Naive B cell (primary cell): ENCODE measurements at regions not wholly inside any gene's neighbourhood (a gene's known extent, or its start where the extent isn't known, plus 50 kb on each side); places are given as distances from the start of the nearest gene placed in this dataset.
A peak's percentile ranks its signal among the peaks of the same experiment; 100 is the strongest.

Experiments used
- ATAC-seq, 2 donors: fragments of 150-1000 bp; cut with Tn5 transposase; 2 replicates each; pipeline ENCODE4 v1.10.0; 2021; ENCODE audit warnings: low read depth in 2 of 2, mild to moderate bottlenecking in 2 of 2, moderate library complexity in 2 of 2
- DNase-seq: peaks from one replicate; pipeline ENCODE4 v3.0.0; 2022
- H3K27ac Mint-ChIP-seq, 6 donors: one replicate each; pipeline ENCODE4 v1.8.0; 2020 to 2022; ENCODE audit warnings: mild to moderate bottlenecking in 6 of 6, mixed read lengths in 6 of 6, moderate library complexity in 5 of 6, inconsistent platforms in 2 of 6
- H3K27me3 Mint-ChIP-seq, 3 donors: one replicate each; pipeline ENCODE4 v1.8.0; 2021 to 2022; ENCODE audit warnings: mixed read lengths in 3 of 3, mild to moderate bottlenecking in 1 of 3
- H3K36me3 Mint-ChIP-seq, 2 donors: one replicate each; pipeline ENCODE4 v1.8.0; 2020 to 2022; ENCODE audit warnings: mixed read lengths in 2 of 2, inconsistent platforms in 1 of 2, mild to moderate bottlenecking in 1 of 2
- H3K4me1 Mint-ChIP-seq, 3 donors: one replicate each; pipeline ENCODE4 v1.8.0; 2020 to 2022; ENCODE audit warnings: mixed read lengths in 3 of 3, inconsistent platforms in 1 of 3, mild to moderate bottlenecking in 1 of 3, moderate library complexity in 1 of 3
- H3K4me3 Mint-ChIP-seq, 8 donors: one replicate each; pipeline ENCODE4 v1.8.0; 2020 to 2022; ENCODE audit warnings: mild to moderate bottlenecking in 8 of 8, mixed read lengths in 8 of 8, moderate library complexity in 8 of 8, inconsistent platforms in 2 of 8
- H3K9me3 Mint-ChIP-seq, 7 donors: one replicate each; pipeline ENCODE4 v1.8.0; 2020 to 2022; ENCODE audit warnings: mixed read lengths in 7 of 7, mild to moderate bottlenecking in 5 of 7, inconsistent platforms in 2 of 7, moderate library complexity in 1 of 7

GRCh38 chr7:155360495-155361345 is 63.0 kb downstream of the INSIG1 start:
- Mint-ChIP-seq H3K27me3 (peaks cover 51 to 60% (median 55%) of the 10 kb centered on the region in 3 donors), H3K27ac (peak overlapping the region in 5 of 6 donors; percentile 15 to 79 (median 33)), H3K36me3 (no peaks in the 10 kb centered on the region), H3K9me3 (peaks cover 0 to 2% (median 0%) of the 10 kb centered on the region in 7 donors), H3K4me1 (peaks cover 58 to 67% (median 58%) of the 10 kb centered on the region in 3 donors), H3K4me3 (peak overlapping the region in 7 of 8 donors; percentile 52 to 85 (median 81))
- DNase-seq = peak; percentile 50
- ATAC-seq = peak; percentile 74 to 79

GRCh38 chr7:155361346-155361680 is 63.6 kb downstream of the INSIG1 start:
- peak; percentile 9 to 28 for ATAC-seq
- H3K27me3 Mint-ChIP-seq = peaks cover 50 to 56% (median 51%) of the 10 kb centered on the region in 3 donors
- no peaks in the 10 kb centered on the region for H3K36me3 Mint-ChIP-seq
- peaks cover 58 to 67% (median 58%) of the 10 kb centered on the region in 3 donors for H3K4me1 Mint-ChIP-seq
- DNase-seq = no peak
- peak overlapping the region in 7 of 8 donors; percentile 32 to 85 (median 81) for H3K4me3 Mint-ChIP-seq
- H3K9me3 Mint-ChIP-seq = peaks cover 0 to 2% (median 0%) of the 10 kb centered on the region in 7 donors
- H3K27ac Mint-ChIP-seq = peak overlapping the region in 3 of 6 donors; percentile 42 to 79 (median 71)

- DNase-seq (no peak), ATAC-seq (no peak)
- no peaks in the 10 kb centered on the region for H3K36me3 Mint-ChIP-seq
- H3K4me3 Mint-ChIP-seq = peak overlapping the region in 5 of 8 donors; percentile 22 to 85 (median 72)
- peaks cover 56 to 63% (median 58%) of the 10 kb centered on the region in 3 donors for H3K4me1 Mint-ChIP-seq
- peaks cover 47 to 53% (median 48%) of the 10 kb centered on the region in 3 donors for H3K27me3 Mint-ChIP-seq
- peaks cover 0 to 2% (median 0%) of the 10 kb centered on the region in 7 donors for H3K9me3 Mint-ChIP-seq
- H3K27ac Mint-ChIP-seq = peak overlapping the region in 1 of 6 donors; percentile 60
Observed at GRCh38 chr7:155361947-155362346, 64.3 kb downstream of the INSIG1 start.

- Mint-ChIP-seq H3K9me3 (peaks cover 0 to 2% (median 0%) of the 10 kb centered on the region in 7 donors), H3K27me3 (peaks cover 41 to 48% (median 41%) of the 10 kb centered on the region in 3 donors), H3K4me3 (peak overlapping the region in 4 of 8 donors; percentile 22 to 74 (median 48)), H3K36me3 (no peaks in the 10 kb centered on the region), H3K27ac (peak overlapping the region in 2 of 6 donors; percentile 33 to 60), H3K4me1 (peaks cover 53 to 58% (median 57%) of the 10 kb centered on the region in 3 donors)
- ATAC-seq = no peak
- no peak for DNase-seq
Observed at GRCh38 chr7:155362380-155363145, 64.9 kb downstream of the INSIG1 start.

- H3K4me1 Mint-ChIP-seq = peaks cover 48 to 58% (median 51%) of the 10 kb centered on the region in 3 donors
- peaks cover 37 to 46% (median 38%) of the 10 kb centered on the region in 3 donors for H3K27me3 Mint-ChIP-seq
- peaks cover 0 to 2% (median 0%) of the 10 kb centered on the region in 7 donors for H3K9me3 Mint-ChIP-seq
- DNase-seq (no peak), ATAC-seq (no peak)
- peak overlapping the region in 2 of 6 donors; percentile 52 to 85 for H3K27ac Mint-ChIP-seq
- H3K4me3 Mint-ChIP-seq = peak overlapping the region in 3 of 8 donors; percentile 23 to 73 (median 47)
- H3K36me3 Mint-ChIP-seq = no peaks in the 10 kb centered on the region
Observed at GRCh38 chr7:155363146-155363539, 65.5 kb downstream of the INSIG1 start.

GRCh38 chr7:155363852-155364600 is 66.3 kb downstream of the INSIG1 start:
- H3K4me1 Mint-ChIP-seq = peaks cover 51 to 57% (median 54%) of the 10 kb centered on the region in 3 donors
- H3K9me3 Mint-ChIP-seq = peaks cover 0 to 2% (median 0%) of the 10 kb centered on the region in 7 donors
- H3K36me3 Mint-ChIP-seq = no peaks in the 10 kb centered on the region
- peak; percentile 35 to 36 for ATAC-seq
- H3K27me3 Mint-ChIP-seq = peaks cover 42 to 51% (median 43%) of the 10 kb centered on the region in 3 donors
- H3K4me3 Mint-ChIP-seq = peak overlapping the region in 4 of 8 donors; percentile 16 to 73 (median 46)
- no peak for DNase-seq
- peak overlapping the region in 4 of 6 donors; percentile 15 to 85 (median 36) for H3K27ac Mint-ChIP-seq

- Mint-ChIP-seq H3K4me3 (no peak overlapping the region), H3K27me3 (peaks cover 43 to 54% (median 45%) of the 10 kb centered on the region in 3 donors), H3K27ac (peak overlapping the region in 1 of 6 donors; percentile 29), H3K9me3 (peaks cover 0 to 2% (median 0%) of the 10 kb centered on the region in 7 donors), H3K36me3 (no peaks in the 10 kb centered on the region), H3K4me1 (peaks cover 39 to 44% (median 43%) of the 10 kb centered on the region in 3 donors)
- ATAC-seq (no peak), DNase-seq (no peak)
Observed at GRCh38 chr7:155365146-155365874, 67.6 kb downstream of the INSIG1 start.

GRCh38 chr7:155368894-155369600 is 71.4 kb downstream of the INSIG1 start:
- Mint-ChIP-seq H3K4me3 (peak overlapping the region in 2 of 8 donors; percentile 16 to 26), H3K36me3 (peaks cover 0 to 7% of the 10 kb centered on the region in 2 donors), H3K4me1 (peaks cover 21 to 28% (median 27%) of the 10 kb centered on the region in 3 donors), H3K9me3 (peaks cover 0 to 7% (median 0%) of the 10 kb centered on the region in 7 donors), H3K27ac (peak overlapping the region in 2 of 6 donors; percentile 18 to 49), H3K27me3 (peaks cover 48 to 77% (median 70%) of the 10 kb centered on the region in 3 donors)
- ATAC-seq (no peak), DNase-seq (no peak)

GRCh38 chr7:155369766-155370165 is 72.1 kb downstream of the INSIG1 start:
- Mint-ChIP-seq H3K27ac (peak overlapping the region in 1 of 6 donors; percentile 31), H3K27me3 (peaks cover 45 to 77% (median 70%) of the 10 kb centered on the region in 3 donors), H3K9me3 (peaks cover 0 to 7% (median 0%) of the 10 kb centered on the region in 7 donors), H3K36me3 (peaks cover 0 to 7% of the 10 kb centered on the region in 2 donors), H3K4me1 (peaks cover 20 to 26% (median 25%) of the 10 kb centered on the region in 3 donors), H3K4me3 (peak overlapping the region in 2 of 8 donors; percentile 10 to 22)
- DNase-seq (no peak), ATAC-seq (no peak)

GRCh38 chr7:155371331-155371883 is 73.7 kb downstream of the INSIG1 start:
- Mint-ChIP-seq H3K4me3 (peak overlapping the region in 7 of 8 donors; percentile 15 to 94 (median 53)), H3K4me1 (peaks cover 31 to 41% (median 38%) of the 10 kb centered on the region in 3 donors), H3K27me3 (peaks cover 49 to 83% (median 78%) of the 10 kb centered on the region in 3 donors), H3K9me3 (peaks cover 0 to 7% (median 0%) of the 10 kb centered on the region in 7 donors), H3K27ac (peak overlapping the region in 1 of 6 donors; percentile 33), H3K36me3 (peaks cover 0 to 7% of the 10 kb centered on the region in 2 donors)
- no peak for DNase-seq
- no peak for ATAC-seq
